ENCODE measurements at regions not wholly inside any gene's neighbourhood (a gene's known extent, or its start where the extent isn't known, plus 50 kb on each side); places are given as distances from the start of the nearest gene placed in this dataset.

GRCh38 chr4:18291981-18292380 lies 270.4 kb upstream of the LCORL start:
- no peak for DNase-seq

GRCh38 chr4:18291256-18291655 lies 269.7 kb upstream of the LCORL start:
- DNase-seq, result no peak

- no peak for DNase-seq
Measured at GRCh38 chr4:18285357-18285756, 263.8 kb upstream of the LCORL start.

GRCh38 chr4:18278244-18278643 lies 256.7 kb upstream of the LCORL start:
- DNase-seq, result no peak

GRCh38 chr4:18262832-18263231 lies 241.3 kb upstream of the LCORL start:
- no peak for DNase-seq

- DNase-seq, result no peak
Measured at GRCh38 chr4:18252052-18252451, 230.5 kb upstream of the LCORL start.

GRCh38 chr4:18250564-18250963 lies 229.0 kb upstream of the LCORL start:
- DNase-seq, result no peak

GRCh38 chr4:18248611-18249010 lies 227.1 kb upstream of the LCORL start:
- no peak for DNase-seq

GRCh38 chr4:18247189-18247588 lies 225.6 kb upstream of the LCORL start:
- DNase-seq, result no peak

DNA sequence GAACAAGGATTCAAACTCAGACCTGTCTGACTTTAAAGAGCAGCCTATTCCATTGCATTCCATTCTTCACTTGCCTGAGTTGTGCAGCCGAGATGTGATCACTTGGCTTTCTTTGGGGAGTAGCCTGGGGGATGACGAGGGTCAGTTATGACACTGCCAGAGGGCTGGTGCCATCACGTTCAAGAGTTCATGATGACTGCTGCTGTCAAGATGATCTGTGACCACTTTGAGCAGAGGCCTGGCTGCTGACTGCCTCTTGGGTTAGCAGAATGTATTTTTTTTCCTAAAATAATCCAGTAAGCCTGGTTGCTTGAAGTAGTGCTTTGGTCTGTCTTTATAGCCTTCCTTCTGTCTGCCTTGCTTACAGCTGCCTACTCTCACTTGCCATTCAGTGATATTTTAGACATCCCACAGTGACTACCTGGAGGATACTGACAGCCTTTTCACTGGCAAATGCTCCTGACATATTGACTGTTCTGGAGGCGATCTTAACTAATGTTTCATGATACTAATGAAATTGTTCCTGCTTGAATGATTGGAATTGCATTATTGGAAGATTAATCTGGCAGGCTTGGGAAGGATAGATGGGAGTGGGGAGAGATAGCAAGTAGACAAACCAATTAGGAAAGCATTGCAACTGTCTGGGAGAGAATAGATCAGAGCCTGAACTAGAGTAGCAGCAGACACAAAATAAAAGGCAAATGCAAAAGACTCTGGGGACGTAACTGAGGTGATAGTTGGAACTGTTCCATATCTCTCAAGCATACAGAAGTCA lies 221.6 kb upstream of the LCORL start:
- no peak for DNase-seq

GRCh38 chr4:18241727-18242126 lies 220.2 kb upstream of the LCORL start:
- no peak for DNase-seq

DNA sequence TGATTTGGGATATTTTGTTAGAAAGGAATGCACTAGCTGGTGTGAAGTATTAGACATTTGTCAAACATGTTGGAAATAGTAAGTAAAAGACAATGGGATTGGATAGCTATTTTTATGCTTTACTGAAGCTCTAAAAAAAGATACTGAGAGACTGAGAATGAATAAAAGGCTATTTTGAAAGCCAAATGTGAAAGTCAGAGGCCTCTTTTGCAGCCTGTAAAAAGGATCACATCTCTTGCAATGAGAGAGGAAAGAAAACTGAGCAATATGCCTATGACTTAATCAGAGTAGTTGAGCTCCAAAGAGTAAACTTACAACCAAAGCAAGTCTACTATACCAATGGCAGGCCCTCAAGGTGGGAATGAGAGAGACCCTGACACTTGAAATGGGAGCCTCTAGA lies 212.6 kb upstream of the LCORL start:
- DNase-seq, result no peak

DNA sequence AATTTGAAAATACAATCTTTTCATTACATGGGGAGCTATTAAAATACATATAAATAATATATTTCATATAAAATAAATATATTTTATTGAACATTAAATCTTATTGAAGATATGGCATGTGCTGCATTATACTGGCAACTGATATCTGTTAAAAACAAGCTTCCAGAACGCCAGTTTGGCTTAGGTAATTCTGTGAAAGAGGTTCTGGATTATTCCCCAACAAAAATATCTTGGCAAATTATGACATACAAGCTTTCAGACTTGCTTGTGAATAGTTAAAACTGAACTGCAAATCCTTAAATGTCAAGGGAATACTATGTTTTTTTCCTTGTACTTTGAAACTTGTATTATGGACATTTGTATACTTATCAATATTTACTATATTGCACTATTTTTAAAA lies 210.2 kb upstream of the LCORL start:
- DNase-seq, result no peak

DNA sequence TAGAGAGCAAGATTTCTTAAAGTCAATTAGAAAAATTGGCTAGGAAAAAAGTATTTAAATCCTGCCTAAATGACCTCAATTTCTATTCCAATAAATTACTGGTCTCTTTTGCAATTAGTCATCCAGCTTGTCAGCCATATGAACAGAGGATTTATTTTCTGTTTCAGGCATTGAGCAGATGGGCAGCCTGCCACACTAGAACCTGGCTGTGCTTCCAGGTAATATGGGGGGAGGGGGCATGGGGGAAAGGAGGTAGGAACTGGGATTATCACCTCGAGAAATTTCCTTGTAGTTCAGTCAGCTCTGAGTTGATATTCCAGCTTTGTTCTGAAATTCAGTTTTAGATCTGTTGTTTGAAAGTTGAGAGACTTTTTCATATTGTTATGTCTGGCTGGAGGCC lies 206.3 kb upstream of the LCORL start:
- DNase-seq, result no peak

DNA sequence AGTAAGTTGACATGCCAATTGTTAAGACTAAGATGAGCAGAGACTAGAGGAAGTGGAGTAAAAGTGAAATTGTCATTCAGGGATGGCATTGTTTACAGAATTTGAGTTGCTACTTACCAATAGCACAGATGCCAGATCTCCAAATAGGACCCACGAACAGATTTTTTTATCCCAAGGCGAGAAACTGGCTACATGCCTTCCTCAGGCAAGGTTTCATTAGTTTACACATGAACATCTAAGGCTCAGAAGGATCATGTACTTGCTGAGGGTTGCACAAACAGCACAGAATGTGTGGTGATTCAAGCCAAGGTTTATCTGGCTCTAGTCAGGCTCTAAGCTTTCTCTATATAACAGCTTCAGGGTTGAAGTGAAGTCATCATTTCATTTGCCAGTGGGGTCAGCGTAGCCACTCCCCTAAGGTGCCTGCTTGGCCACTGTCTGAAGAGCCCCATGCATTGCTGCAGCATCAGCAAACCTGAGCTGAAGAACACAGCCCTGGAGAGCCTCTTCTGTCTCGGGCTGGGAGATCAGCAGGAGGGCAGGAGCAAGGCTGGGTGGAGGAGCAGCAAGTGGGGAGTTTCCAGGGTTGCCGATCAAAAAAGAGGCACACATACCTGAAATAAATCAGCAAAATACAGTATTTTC lies 193.0 kb upstream of the LCORL start:
- no peak for DNase-seq

DNA sequence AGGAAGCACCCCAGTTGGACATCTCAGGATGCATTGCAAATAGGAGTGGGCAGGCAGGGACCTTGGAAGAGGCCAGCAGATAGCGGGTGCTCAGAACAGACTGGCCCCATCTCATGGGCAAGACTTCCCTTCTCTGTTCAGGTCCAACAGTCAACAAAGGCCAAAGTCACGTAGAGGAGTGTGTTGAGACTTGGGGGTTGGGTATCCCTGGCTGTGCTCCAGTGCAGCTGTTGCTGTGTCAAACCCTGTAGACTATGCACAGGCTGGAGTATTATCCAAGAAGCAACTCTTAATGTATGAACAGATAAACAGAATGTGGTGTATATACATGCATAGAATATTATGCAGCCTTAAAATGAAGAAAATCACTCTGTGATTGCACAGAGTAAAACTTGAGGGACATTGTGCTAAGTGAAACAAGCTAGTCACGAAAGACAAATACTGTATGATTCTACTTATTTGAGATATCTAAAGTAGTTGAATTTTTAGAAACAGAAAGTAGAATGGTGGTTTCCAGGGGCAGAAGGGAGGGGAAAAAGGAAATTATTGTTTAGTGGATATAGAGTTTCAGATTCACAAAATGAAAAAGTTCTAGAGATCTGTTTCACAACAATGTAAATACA lies 192.1 kb upstream of the LCORL start:
- DNase-seq, result no peak

GRCh38 chr4:18209448-18209847 lies 187.9 kb upstream of the LCORL start:
- DNase-seq, result no peak

- no peak for DNase-seq
Measured at GRCh38 chr4:18203966-18204365, 182.4 kb upstream of the LCORL start.

DNA sequence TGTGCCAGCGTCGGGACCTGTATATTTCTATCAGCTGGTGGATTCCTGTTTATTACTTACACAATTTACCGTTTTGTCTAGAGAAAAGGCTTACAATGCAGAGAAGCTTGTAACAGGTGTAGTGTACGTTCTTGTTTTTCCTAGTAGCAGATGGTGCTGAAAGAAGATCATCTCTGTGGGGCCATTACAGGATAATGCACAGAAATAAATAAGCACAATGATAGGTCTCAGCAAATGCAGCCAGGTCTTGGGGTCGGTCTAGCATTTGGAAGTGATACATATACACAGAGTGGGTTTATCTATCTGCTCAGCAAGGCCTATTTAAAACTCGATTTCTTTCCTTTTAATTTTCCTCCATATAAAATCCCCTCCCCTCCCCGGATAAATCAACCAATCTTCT lies 180.9 kb upstream of the LCORL start:
- DNase-seq, result no peak

- DNase-seq, result no peak
Measured at GRCh38 chr4:18201885-18202284, 180.3 kb upstream of the LCORL start.

DNA sequence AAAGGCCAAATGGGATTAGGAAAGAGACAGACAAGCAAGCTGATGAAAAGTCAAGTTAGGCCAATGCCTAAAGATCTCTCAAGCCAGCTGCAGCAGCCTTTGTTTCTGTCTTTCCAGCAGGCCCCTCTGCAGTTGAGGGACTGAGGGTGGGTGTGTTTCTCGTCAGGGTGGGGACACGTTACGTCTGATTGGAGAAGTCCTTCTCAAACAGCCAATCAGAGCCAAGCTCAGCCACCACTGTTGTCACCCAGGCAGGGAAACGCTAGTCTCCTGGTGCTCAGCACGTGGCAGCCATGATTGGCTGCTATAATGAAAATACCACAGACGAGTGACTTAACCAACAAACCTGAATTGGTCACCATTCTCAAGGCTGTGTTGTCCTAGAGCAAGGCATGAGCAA lies 177.1 kb upstream of the LCORL start:
- no peak for DNase-seq

DNA sequence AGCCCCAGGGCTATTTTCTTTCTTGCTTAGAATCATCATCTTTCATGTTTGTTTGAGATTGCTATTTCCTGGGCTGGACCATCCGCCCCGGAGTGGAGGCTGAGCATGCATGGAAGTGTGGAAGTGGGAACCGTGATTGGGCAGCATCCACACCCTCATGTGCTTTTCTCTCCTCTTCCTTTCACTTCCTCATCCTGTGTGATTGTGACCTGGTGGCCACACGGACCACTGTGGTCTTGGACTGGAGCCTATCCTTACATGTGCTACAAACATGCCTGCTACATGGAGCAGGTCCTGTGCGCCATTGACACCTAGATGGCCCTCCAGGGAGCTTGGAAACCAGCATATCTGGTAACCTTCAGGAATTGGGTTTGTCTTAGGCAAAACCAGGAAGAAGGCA lies 175.9 kb upstream of the LCORL start:
- no peak for DNase-seq

DNA sequence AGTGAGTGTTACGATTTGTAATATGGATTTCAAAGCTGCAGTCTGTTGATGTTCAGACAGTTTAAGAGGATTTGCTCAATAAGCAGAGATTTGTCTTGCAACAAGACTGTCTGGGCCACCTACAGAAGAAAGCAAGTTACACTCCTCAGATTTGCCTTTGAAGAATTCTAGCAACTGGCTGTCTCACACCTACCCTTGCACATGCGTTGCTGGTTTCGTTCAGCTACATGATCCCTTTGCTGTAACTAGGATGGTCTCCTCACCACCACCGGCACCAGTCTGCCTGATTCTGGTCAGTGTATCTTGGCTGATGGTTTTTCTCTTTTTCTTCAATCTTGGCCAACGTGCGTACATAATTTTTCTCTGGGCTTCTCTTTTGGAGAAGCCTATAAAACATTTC lies 172.7 kb upstream of the LCORL start:
- DNase-seq, result no peak

DNA sequence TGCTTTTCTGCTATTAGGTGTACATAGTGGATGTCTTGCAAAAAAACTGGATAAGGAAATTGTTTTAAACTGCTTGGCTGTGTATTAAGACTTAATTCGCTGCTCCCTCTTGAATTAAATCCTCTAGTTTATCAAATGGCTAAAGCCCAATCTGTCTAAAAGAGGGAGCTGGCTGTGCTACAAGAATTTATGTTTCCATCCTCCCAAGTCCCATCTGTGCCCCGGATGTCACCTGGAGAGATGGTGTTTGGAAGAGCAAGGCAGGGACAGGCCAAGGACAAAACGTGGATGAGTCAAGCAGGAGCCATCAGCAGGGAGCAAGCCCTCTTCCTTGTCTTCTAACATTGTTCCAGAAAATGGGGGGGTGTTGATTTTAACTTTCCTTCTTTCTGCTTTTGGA lies 171.3 kb upstream of the LCORL start:
- no peak for DNase-seq

GRCh38 chr4:18185491-18185890 lies 163.9 kb upstream of the LCORL start:
- no peak for DNase-seq

Measured in SIG-M5 (cell line).